ENCODE measurements at regions not wholly inside any gene's neighbourhood (a gene's known extent, or its start where the extent isn't known, plus 50 kb on each side); places are given as distances from the start of the nearest gene placed in this dataset.

GRCh38 chr5:60147791-60148190 is 254.3 kb upstream of the PDE4D start:
- no peak for TF ChIP-seq ATRX (CRISPR knock-in tag; IDR thresholded peaks at IDR 0.05; ENCODE audit: borderline replicate concordance)
- no peak for TF ChIP-seq ZMAT5 (CRISPR knock-in tag; IDR thresholded peaks at IDR 0.05; ENCODE audit: borderline replicate concordance, low read depth)
- no peak for TF ChIP-seq REST (IDR thresholded peaks at IDR 0.05; ENCODE audit: borderline replicate concordance in 1 of 2, low read depth in 1 of 2, low read length in 2 of 2)
- no peak for TF ChIP-seq ZMAT3 (CRISPR knock-in tag; conservative IDR thresholded peaks at IDR 0.05)
- TF ChIP-seq RARA (CRISPR knock-in tag; IDR thresholded peaks at IDR 0.05) = no peak
- no peak for TF ChIP-seq SKI (IDR thresholded peaks at IDR 0.05; ENCODE audit: partially characterized antibody)
- no peak for TF ChIP-seq FOXO1 (CRISPR knock-in tag; IDR thresholded peaks at IDR 0.05)
- no peak for TF ChIP-seq ELF1 (CRISPR knock-in tag; IDR thresholded peaks at IDR 0.05)
- TF ChIP-seq ZNF543 (CRISPR knock-in tag; IDR thresholded peaks at IDR 0.05) = no peak
- TF ChIP-seq ZNF713 (CRISPR knock-in tag; IDR thresholded peaks at IDR 0.05) = no peak
- no peak for TF ChIP-seq ZNF382 (CRISPR knock-in tag; IDR thresholded peaks at IDR 0.05; ENCODE audit: borderline replicate concordance)
- TF ChIP-seq KAT7 (CRISPR knock-in tag; IDR thresholded peaks at IDR 0.05; ENCODE audit: borderline replicate concordance) = no peak
- no peak for TF ChIP-seq ZNF550 (CRISPR knock-in tag; IDR thresholded peaks at IDR 0.05; ENCODE audit: borderline replicate concordance)
- no peak for TF ChIP-seq IRF2 (CRISPR knock-in tag; IDR thresholded peaks at IDR 0.05)
- no peak for TF ChIP-seq ETV6 (CRISPR knock-in tag; conservative IDR thresholded peaks at IDR 0.05)
- no peak for TF ChIP-seq ZBTB26 (CRISPR knock-in tag; IDR thresholded peaks at IDR 0.05; ENCODE audit: borderline replicate concordance)
- no peak for TF ChIP-seq ZNF572 (CRISPR knock-in tag; IDR thresholded peaks at IDR 0.05)
- no peak for TF ChIP-seq CC2D1A (CRISPR knock-in tag; IDR thresholded peaks at IDR 0.05)
- H3K9me3 ChIP-seq (ENCODE audit: low read length) = 0 out of 2 replicates have a peak, but pooled peaks cover 7% of the 10 kb centered on the region
- no peak overlapping the region for H3K4me3 ChIP-seq (replicated peaks in 1 of 3; ENCODE audit: insufficient read depth in 1 of 3, low read depth in 2 of 3, low read length in 3 of 3)
- H3K27me3 ChIP-seq (ENCODE audit: control insufficient read depth in 1 of 2, insufficient read depth in 2 of 2, low read length in 2 of 2) = no peaks in the 10 kb centered on the region; a peak in 1 of 5 replicates
- DNase-seq (ENCODE audit: low spot score) (no peak), FAIRE-seq (no peak), ATAC-seq (no peak)
- 0 out of 2 replicates have a peak, but pooled peaks cover 4% of the 10 kb centered on the region for H4K20me1 ChIP-seq (ENCODE audit: insufficient read depth, low read length)
- H2AFZ ChIP-seq (ENCODE audit: low read length) = no peak overlapping the region
- H3K4me2 ChIP-seq (ENCODE audit: low read depth, low read length) = no peak overlapping the region
- H3K4me1 ChIP-seq (ENCODE audit: insufficient read depth, low read length) = peaks cover 10% of the 10 kb centered on the region
- no peaks in the 10 kb centered on the region for H3K79me2 ChIP-seq (ENCODE audit: insufficient read depth, low read length)
- POLR2A ChIA-PET = no interaction called here
- intact Hi-C loops (cut with micrococcal nuclease; ENCODE audit: unreplicated experiment) = no loop called here
- H3K36me3 ChIP-seq (replicated peaks in 1 of 2; ENCODE audit: control insufficient read depth in 1 of 2, insufficient read depth in 2 of 2, low read length in 2 of 2) = no peaks in the 10 kb centered on the region
- CTCF ChIA-PET (ENCODE audit: low intra/inter-chr PET ratio, low total read pairs) = no interaction called here
- no peak overlapping the region for H3K27ac ChIP-seq (ENCODE audit: extremely low read length, insufficient read depth, low read length)
- H3K9ac ChIP-seq (ENCODE audit: insufficient read depth, low read depth, low read length) = no peak overlapping the region
- in situ Hi-C loops (cut with HindIII; ENCODE audit: extremely low pct_ligation_motif_present, low pct_unique_long_range_greater_than_20kb) = no loop called here
- BruUV-seq (replicated peaks) = no TSS peak
